ENCODE measurements at regions not wholly inside any gene's neighbourhood (a gene's known extent, or its start where the extent isn't known, plus 50 kb on each side); places are given as distances from the start of the nearest gene placed in this dataset.

DNA sequence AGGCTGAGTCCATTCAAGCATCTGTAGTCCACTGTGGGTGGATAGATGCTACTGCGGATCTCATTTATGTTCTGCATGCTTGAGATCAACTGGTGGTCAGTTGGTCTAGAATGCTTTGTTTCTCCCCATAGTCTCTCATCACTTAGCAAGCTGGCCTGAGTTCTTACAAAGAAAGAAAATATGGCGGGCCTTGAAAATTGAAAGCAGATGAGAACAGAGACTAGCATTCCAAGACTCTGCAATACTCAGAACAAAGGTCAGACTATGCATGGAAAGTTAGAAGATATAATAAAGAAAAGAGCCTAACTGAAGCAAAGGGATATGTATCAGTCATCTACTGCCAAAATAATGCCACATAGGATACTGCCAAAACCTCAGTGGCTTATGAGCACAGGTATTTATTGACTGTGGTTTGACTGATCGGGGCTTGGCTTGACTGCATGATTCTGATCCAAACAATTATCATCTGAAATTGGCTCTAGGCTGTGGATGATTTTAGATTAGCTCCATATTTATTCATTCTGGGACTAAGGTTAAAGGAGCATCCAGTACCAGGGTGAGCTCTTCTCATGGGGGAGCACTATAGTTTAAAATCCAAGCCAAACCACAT, 258.9 kb downstream of the TAF11L14 start:
- Mint-ChIP-seq H3K9me3 (peaks cover 9% of the 10 kb centered on the region), H3K4me1 (ENCODE audit: low read depth) (no peaks in the 10 kb centered on the region), H3K27me3 (ENCODE audit: insufficient read depth) (no peaks in the 10 kb centered on the region), H3K36me3 (ENCODE audit: low read depth) (no peaks in the 10 kb centered on the region), H3K27ac (no peak overlapping the region), H3K4me3 (no peak overlapping the region)
- TF ChIP-seq, protein P1, sequence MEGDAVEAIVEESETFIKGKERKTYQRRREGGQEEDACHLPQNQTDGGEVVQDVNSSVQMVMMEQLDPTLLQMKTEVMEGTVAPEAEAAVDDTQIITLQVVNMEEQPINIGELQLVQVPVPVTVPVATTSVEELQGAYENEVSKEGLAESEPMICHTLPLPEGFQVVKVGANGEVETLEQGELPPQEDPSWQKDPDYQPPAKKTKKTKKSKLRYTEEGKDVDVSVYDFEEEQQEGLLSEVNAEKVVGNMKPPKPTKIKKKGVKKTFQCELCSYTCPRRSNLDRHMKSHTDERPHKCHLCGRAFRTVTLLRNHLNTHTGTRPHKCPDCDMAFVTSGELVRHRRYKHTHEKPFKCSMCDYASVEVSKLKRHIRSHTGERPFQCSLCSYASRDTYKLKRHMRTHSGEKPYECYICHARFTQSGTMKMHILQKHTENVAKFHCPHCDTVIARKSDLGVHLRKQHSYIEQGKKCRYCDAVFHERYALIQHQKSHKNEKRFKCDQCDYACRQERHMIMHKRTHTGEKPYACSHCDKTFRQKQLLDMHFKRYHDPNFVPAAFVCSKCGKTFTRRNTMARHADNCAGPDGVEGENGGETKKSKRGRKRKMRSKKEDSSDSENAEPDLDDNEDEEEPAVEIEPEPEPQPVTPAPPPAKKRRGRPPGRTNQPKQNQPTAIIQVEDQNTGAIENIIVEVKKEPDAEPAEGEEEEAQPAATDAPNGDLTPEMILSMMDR (IDR thresholded peaks at IDR 0.05) = no peak
- DNase-seq = no peak

- Mint-ChIP-seq H3K4me3 (no peak overlapping the region), H3K9me3 (peaks cover 9% of the 10 kb centered on the region), H3K4me1 (ENCODE audit: low read depth) (no peaks in the 10 kb centered on the region), H3K27me3 (ENCODE audit: insufficient read depth) (no peaks in the 10 kb centered on the region), H3K27ac (no peak overlapping the region), H3K36me3 (ENCODE audit: low read depth) (no peaks in the 10 kb centered on the region)
- TF ChIP-seq, protein P1 (IDR thresholded peaks at IDR 0.05) = no peak
- DNase-seq = no peak
Measured at GRCh38 chr5:17895288-17896033, 261.2 kb downstream of the TAF11L14 start.

- DNase-seq = no peak
- Mint-ChIP-seq H3K4me1 (ENCODE audit: low read depth) (no peaks in the 10 kb centered on the region), H3K4me3 (no peak overlapping the region), H3K36me3 (ENCODE audit: low read depth) (no peaks in the 10 kb centered on the region), H3K9me3 (peaks cover 9% of the 10 kb centered on the region), H3K27me3 (ENCODE audit: insufficient read depth) (no peaks in the 10 kb centered on the region), H3K27ac (no peak overlapping the region)
- TF ChIP-seq, protein P1 (IDR thresholded peaks at IDR 0.05) = no peak
Measured at GRCh38 chr5:17896605-17897004, 262.3 kb downstream of the TAF11L14 start.

GRCh38 chr5:17897776-17898175, 263.5 kb downstream of the TAF11L14 start:
- no peak overlapping the region for H3K4me3 Mint-ChIP-seq
- no peak overlapping the region for H3K27ac Mint-ChIP-seq
- no peak for DNase-seq
- peaks cover 5% of the 10 kb centered on the region; the same call in 1 of the 2 replicates for H3K9me3 Mint-ChIP-seq
- H3K36me3 Mint-ChIP-seq (ENCODE audit: low read depth) = no peaks in the 10 kb centered on the region
- H3K27me3 Mint-ChIP-seq (ENCODE audit: insufficient read depth) = no peaks in the 10 kb centered on the region
- H3K4me1 Mint-ChIP-seq (ENCODE audit: low read depth) = no peaks in the 10 kb centered on the region
- TF ChIP-seq, protein P1 (IDR thresholded peaks at IDR 0.05) = no peak

- TF ChIP-seq, protein P1 (IDR thresholded peaks at IDR 0.05) = no peak
- H3K27ac Mint-ChIP-seq = no peak overlapping the region
- no peaks in the 10 kb centered on the region for H3K36me3 Mint-ChIP-seq (ENCODE audit: low read depth)
- H3K9me3 Mint-ChIP-seq = peaks cover 5% of the 10 kb centered on the region; the same call in 1 of the 2 replicates
- H3K4me1 Mint-ChIP-seq (ENCODE audit: low read depth) = no peaks in the 10 kb centered on the region
- no peak overlapping the region for H3K4me3 Mint-ChIP-seq
- no peak for DNase-seq
- no peaks in the 10 kb centered on the region for H3K27me3 Mint-ChIP-seq (ENCODE audit: insufficient read depth)
Measured at GRCh38 chr5:17898766-17899165, 264.5 kb downstream of the TAF11L14 start.
